ENCODE measurements at regions not wholly inside any gene's neighbourhood (a gene's known extent, or its start where the extent isn't known, plus 50 kb on each side); places are given as distances from the start of the nearest gene placed in this dataset.

- no peak for DNase-seq
Observed at GRCh38 chr1:58119971-58120370, 426.6 kb downstream of the OMA1 start.

- no peak for DNase-seq
Observed at GRCh38 chr1:58116284-58116683, 430.2 kb downstream of the OMA1 start.

- DNase-seq: no peak
Observed at GRCh38 chr1:58109646-58110200, 436.8 kb downstream of the OMA1 start.

GRCh38 chr1:58108783-58109182 lies 437.7 kb downstream of the OMA1 start:
- DNase-seq: no peak

GRCh38 chr1:58107943-58108342 lies 438.6 kb downstream of the OMA1 start:
- no peak for DNase-seq

GRCh38 chr1:58104960-58105359 lies 441.6 kb downstream of the OMA1 start:
- no peak for DNase-seq

GRCh38 chr1:58096714-58097113 lies 449.8 kb downstream of the OMA1 start:
- no peak for DNase-seq

GRCh38 chr1:58095183-58095582 lies 451.3 kb downstream of the OMA1 start:
- DNase-seq: no peak

GRCh38 chr1:58094221-58094620 lies 452.3 kb downstream of the OMA1 start:
- no peak for DNase-seq

GRCh38 chr1:58090640-58091039 lies 455.9 kb downstream of the OMA1 start:
- DNase-seq: no peak

GRCh38 chr1:58089898-58090534 lies 456.5 kb downstream of the OMA1 start:
- DNase-seq: no peak

- no peak for DNase-seq
Observed at GRCh38 chr1:58084266-58084665, 462.3 kb downstream of the OMA1 start.

- DNase-seq: no peak
Observed at GRCh38 chr1:58082596-58082995, 463.9 kb downstream of the OMA1 start.

- DNase-seq: no peak
Observed at GRCh38 chr1:58076258-58076657, 470.3 kb downstream of the OMA1 start.

GRCh38 chr1:58075188-58075578 lies 471.3 kb downstream of the OMA1 start:
- DNase-seq: no peak

- DNase-seq: no peak
Observed at GRCh38 chr1:58072450-58072849, 474.1 kb downstream of the OMA1 start.

GRCh38 chr1:58067082-58067481 lies 479.4 kb downstream of the OMA1 start:
- DNase-seq: no peak

- DNase-seq: no peak
Observed at GRCh38 chr1:58065520-58065919, 481.0 kb downstream of the OMA1 start.

GRCh38 chr1:58064166-58064565 lies 482.4 kb downstream of the OMA1 start:
- no peak for DNase-seq

GRCh38 chr1:58063095-58063494 lies 483.4 kb downstream of the OMA1 start:
- DNase-seq: no peak

GRCh38 chr1:58062635-58063034 lies 483.9 kb downstream of the OMA1 start:
- no peak for DNase-seq

GRCh38 chr1:58060559-58061170 lies 485.9 kb downstream of the OMA1 start:
- DNase-seq: no peak

- no peak for DNase-seq
Observed at GRCh38 chr1:58059789-58060188, 486.7 kb downstream of the OMA1 start.

GRCh38 chr1:58058323-58058722 lies 488.2 kb downstream of the OMA1 start:
- no peak for DNase-seq

GRCh38 chr1:58057826-58058225 lies 488.7 kb downstream of the OMA1 start:
- no peak for DNase-seq

Data from DMS79 (cell line).